ENCODE measurements at regions not wholly inside any gene's neighbourhood (a gene's known extent, or its start where the extent isn't known, plus 50 kb on each side); places are given as distances from the start of the nearest gene placed in this dataset.

GRCh38 chr4:14596028-14596427 lies 406.3 kb upstream of the CPEB2 start:
- Histone ChIP-seq H3K9me3 (ENCODE audit: control insufficient read depth, low read length) (no peaks in the 10 kb centered on the region), H3K4me2 (ENCODE audit: low read length) (no peak overlapping the region), H3K27ac (no peak overlapping the region), H3K4me3 (ENCODE audit: low read depth, low read length) (no peak overlapping the region), H3K27me3 (ENCODE audit: control insufficient read depth, insufficient read depth, low read length) (no peaks in the 10 kb centered on the region), H2AFZ (no peak overlapping the region), H3K4me1 (no peaks in the 10 kb centered on the region), H3K79me2 (peaks cover 2% of the 10 kb centered on the region), H3K9ac (no peak overlapping the region), H3K36me3 (ENCODE audit: control insufficient read depth, insufficient read depth, low read length) (no peaks in the 10 kb centered on the region)
- TF ChIP-seq CTCF (IDR thresholded peaks at IDR 0.05), result no peak

- Histone ChIP-seq H3K4me2 (ENCODE audit: low read length) (no peak overlapping the region), H3K79me2 (no peaks in the 10 kb centered on the region), H3K9me3 (ENCODE audit: control insufficient read depth, low read length) (no peaks in the 10 kb centered on the region), H3K9ac (no peak overlapping the region), H3K4me3 (ENCODE audit: low read depth, low read length) (no peak overlapping the region), H3K36me3 (ENCODE audit: control insufficient read depth, insufficient read depth, low read length) (no peaks in the 10 kb centered on the region), H3K4me1 (no peaks in the 10 kb centered on the region), H2AFZ (no peak overlapping the region), H3K27ac (no peak overlapping the region), H3K27me3 (ENCODE audit: control insufficient read depth, insufficient read depth, low read length) (no peaks in the 10 kb centered on the region)
- TF ChIP-seq CTCF (IDR thresholded peaks at IDR 0.05), result no peak
Measured at GRCh38 chr4:14596437-14596836, 405.8 kb upstream of the CPEB2 start.

GRCh38 chr4:14596904-14597303 lies 405.4 kb upstream of the CPEB2 start:
- no peaks in the 10 kb centered on the region for H3K9me3 ChIP-seq (ENCODE audit: control insufficient read depth, low read length)
- H3K4me2 ChIP-seq (ENCODE audit: low read length), result no peak overlapping the region
- H3K36me3 ChIP-seq (ENCODE audit: control insufficient read depth, insufficient read depth, low read length), result no peaks in the 10 kb centered on the region
- TF ChIP-seq CTCF (IDR thresholded peaks at IDR 0.05), result no peak
- H3K27ac ChIP-seq, result no peak overlapping the region
- H3K9ac ChIP-seq, result no peak overlapping the region
- H2AFZ ChIP-seq, result no peak overlapping the region
- H3K4me3 ChIP-seq (ENCODE audit: low read depth, low read length), result no peak overlapping the region
- no peaks in the 10 kb centered on the region for H3K27me3 ChIP-seq (ENCODE audit: control insufficient read depth, insufficient read depth, low read length)
- H3K4me1 ChIP-seq, result no peaks in the 10 kb centered on the region
- no peaks in the 10 kb centered on the region for H3K79me2 ChIP-seq

- H2AFZ ChIP-seq, result no peak overlapping the region
- H3K36me3 ChIP-seq (ENCODE audit: control insufficient read depth, insufficient read depth, low read length), result no peaks in the 10 kb centered on the region
- no peak overlapping the region for H3K9ac ChIP-seq
- H3K27me3 ChIP-seq (ENCODE audit: control insufficient read depth, insufficient read depth, low read length), result no peaks in the 10 kb centered on the region
- H3K4me3 ChIP-seq (ENCODE audit: low read depth, low read length), result no peak overlapping the region
- no peaks in the 10 kb centered on the region for H3K4me1 ChIP-seq
- H3K27ac ChIP-seq, result no peak overlapping the region
- H3K79me2 ChIP-seq, result no peaks in the 10 kb centered on the region
- no peak overlapping the region for H3K4me2 ChIP-seq (ENCODE audit: low read length)
- TF ChIP-seq CTCF (IDR thresholded peaks at IDR 0.05), result no peak
- no peaks in the 10 kb centered on the region for H3K9me3 ChIP-seq (ENCODE audit: control insufficient read depth, low read length)
Measured at GRCh38 chr4:14602206-14602605, 400.1 kb upstream of the CPEB2 start.

- Histone ChIP-seq H3K27me3 (ENCODE audit: control insufficient read depth, insufficient read depth, low read length) (no peaks in the 10 kb centered on the region), H3K9ac (no peak overlapping the region), H3K4me3 (ENCODE audit: low read depth, low read length) (no peak overlapping the region), H3K36me3 (ENCODE audit: control insufficient read depth, insufficient read depth, low read length) (no peaks in the 10 kb centered on the region), H3K4me2 (ENCODE audit: low read length) (no peak overlapping the region), H3K9me3 (ENCODE audit: control insufficient read depth, low read length) (no peaks in the 10 kb centered on the region), H3K4me1 (no peaks in the 10 kb centered on the region), H3K27ac (no peak overlapping the region), H2AFZ (no peak overlapping the region), H3K79me2 (no peaks in the 10 kb centered on the region)
- TF ChIP-seq CTCF (IDR thresholded peaks at IDR 0.05), result no peak
Measured at GRCh38 chr4:14607001-14607400, 395.3 kb upstream of the CPEB2 start.
